ENCODE measurements at regions not wholly inside any gene's neighbourhood (a gene's known extent, or its start where the extent isn't known, plus 50 kb on each side); places are given as distances from the start of the nearest gene placed in this dataset.

DNA sequence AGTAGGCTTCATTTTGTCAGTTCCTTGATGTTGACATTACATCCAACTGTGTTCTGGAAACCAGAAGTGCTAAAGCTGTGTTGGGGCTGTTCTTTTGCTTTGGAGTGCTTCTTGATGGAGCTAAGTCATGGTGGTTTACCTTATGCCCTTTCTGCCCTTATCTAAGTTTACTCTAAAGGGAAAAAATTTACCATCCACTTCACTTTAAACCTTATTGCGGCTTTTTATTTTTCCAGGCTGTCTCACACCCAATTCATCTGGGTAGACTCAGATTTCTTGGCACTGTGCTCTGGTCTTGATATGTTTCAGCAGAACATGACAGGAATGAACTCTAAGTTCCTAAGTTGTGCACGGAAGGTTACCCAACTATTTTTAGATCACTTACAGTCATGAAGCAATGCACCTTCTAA lies 104.7 kb upstream of the TTC29 start:
- no peak overlapping the region for H3K4me3 ChIP-seq

DNA sequence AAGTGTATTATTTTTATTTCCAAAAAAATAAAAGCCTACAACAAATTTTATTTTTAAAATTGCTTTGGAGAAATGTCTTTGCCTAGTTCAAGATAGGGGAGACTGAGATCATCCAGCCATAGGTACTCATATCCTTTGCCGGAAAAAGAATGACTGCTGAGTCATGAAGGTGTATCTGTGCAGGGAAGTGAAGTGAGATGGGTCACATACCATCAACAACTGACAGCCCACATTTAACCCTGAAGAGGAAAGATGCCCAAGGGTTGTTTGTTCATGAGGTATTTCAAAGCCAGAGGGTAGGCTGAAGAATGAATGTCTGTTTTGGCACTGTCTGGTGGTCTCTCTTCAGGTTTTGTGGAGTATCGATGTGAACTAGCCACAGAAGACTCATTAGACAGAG lies 106.7 kb upstream of the TTC29 start:
- Histone ChIP-seq H3K27ac (no peak overlapping the region), H3K4me3 (no peak overlapping the region)

More for the DNA sequence above, 104.7 kb upstream of the TTC29 start:
- H3K27ac ChIP-seq, result no peak overlapping the region

DNA sequence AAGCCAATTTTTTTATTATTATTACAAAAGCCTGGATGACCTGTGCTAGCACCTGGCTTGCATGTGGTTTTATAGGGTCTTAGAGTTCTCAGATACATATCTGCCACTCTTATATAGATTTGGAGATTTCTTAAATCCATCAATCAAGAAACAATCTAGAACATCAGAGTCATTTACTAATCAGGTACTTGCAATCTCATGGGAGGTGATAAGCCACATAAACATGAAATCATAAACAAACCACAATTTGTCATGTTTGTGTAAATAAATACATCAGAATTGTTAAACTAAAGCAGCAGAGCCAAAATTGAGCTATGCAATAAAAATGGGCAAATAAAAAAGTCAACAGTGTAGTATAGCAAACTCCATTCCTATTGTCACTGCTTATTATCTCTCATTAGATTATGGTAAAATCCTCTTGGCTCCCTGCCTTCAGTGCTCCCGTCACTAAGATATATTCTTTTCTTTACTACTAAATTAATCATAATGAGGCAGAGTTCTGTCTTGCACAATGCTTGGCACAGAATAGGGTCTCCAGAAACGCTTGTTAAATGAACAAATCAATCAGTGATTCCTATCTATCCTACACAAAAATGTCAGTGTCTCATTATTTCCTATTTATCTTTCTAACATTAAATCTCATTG lies 108.7 kb upstream of the TTC29 start:
- H3K27ac ChIP-seq, result no peak overlapping the region

DNA sequence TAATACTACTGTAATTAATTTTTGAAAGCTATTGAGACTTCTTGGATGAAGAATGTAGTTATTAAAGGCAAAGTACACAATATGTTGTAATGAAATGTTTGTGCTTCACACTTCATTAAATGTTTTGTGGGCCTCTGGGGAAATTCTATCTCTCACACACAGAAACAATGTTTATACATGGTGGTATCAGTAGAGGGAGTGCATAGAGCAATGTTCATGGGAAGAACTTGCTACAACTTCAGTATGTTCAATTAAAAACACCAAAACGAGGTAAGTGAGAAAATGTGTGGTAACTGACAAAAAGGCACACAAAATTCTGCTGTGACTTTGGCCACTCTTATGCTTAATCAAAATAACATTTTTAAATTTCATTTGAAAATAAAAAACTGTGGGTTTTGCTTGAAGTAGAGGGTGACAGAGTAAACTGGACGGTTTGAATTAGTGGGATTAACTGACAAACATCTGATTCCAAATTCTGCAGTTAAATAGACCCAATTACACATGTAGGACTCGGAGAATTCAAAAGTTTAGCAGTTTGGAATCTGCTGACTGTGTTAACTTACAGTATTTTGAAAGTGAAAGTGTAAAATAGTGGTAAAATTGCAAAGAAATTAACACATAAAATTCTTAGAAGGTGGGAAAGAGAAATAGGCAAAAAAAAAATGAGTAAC lies 111.4 kb upstream of the TTC29 start:
- H3K27ac ChIP-seq, result peak overlapping the region in 12 of 21 experiments; percentile 15 to 67 (median 42)
- H3K4me3 ChIP-seq, result peak overlapping the region in 6 of 7 experiments; percentile 4 to 27 (median 11)

More for the DNA sequence above, 108.7 kb upstream of the TTC29 start:
- no peak overlapping the region for H3K4me3 ChIP-seq

DNA sequence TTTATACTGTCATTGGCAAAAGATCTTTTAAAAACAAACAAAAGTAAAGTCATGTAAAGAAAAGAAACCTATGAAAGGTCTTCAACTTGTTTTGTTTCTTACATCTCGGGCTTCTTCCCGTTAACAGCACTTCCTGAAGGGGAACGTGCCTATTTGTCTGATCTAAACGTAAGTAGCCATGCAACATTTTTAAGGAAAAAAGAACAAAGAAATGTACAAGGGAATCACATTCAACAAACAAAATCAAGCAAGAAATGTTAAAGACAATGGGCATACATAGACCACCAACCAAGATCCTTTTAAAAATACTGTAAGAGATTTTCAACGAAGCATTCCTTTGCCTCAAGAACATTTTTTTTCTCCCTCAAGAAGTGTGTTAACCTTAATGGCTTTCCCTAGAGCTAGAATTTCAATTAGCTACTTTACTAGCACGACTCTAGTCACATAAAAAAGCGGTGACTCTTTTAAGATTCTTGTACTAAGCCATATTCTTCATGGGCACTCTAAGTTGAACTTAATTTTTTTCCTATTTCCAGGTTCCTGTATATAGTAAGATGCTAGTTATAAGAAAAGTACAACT lies 112.0 kb upstream of the TTC29 start:
- Histone ChIP-seq H3K27ac (peak overlapping the region in 12 of 21 experiments; percentile 15 to 67 (median 42)), H3K4me3 (peak overlapping the region in 6 of 7 experiments; percentile 4 to 27 (median 11))

DNA sequence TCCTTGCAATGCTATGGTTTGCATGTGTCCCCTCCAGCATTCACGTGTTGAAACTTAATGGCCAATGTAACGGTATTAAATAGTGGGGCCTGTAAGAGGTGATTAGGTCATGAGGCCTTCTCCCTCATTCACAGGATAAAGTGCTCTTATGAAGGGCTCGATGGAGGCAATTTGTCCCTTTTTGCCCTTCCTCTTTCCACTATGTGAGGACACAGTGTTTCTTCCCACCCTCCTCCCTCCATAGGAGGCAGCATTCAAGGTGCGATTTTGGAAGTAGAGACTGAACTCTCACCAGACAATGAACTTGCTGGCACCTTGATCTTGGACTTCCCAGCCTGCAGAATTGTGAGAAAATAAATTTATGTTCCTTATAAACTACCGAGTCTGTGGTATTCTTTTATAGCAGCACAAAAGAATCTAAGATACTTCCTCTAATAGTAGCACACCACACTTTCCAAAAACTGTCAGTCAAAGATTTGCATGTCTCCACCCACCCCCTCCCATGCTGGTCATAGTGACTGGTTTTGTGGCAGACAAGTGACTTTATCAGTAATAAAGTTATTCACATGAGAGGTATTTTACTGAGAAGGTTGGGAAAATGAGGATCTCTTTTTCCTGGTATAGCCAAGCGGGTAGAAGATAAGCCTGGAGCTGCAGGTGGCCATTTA lies 113.5 kb upstream of the TTC29 start:
- H3K27ac ChIP-seq, result no peak overlapping the region
- no peak overlapping the region for H3K4me3 ChIP-seq

DNA sequence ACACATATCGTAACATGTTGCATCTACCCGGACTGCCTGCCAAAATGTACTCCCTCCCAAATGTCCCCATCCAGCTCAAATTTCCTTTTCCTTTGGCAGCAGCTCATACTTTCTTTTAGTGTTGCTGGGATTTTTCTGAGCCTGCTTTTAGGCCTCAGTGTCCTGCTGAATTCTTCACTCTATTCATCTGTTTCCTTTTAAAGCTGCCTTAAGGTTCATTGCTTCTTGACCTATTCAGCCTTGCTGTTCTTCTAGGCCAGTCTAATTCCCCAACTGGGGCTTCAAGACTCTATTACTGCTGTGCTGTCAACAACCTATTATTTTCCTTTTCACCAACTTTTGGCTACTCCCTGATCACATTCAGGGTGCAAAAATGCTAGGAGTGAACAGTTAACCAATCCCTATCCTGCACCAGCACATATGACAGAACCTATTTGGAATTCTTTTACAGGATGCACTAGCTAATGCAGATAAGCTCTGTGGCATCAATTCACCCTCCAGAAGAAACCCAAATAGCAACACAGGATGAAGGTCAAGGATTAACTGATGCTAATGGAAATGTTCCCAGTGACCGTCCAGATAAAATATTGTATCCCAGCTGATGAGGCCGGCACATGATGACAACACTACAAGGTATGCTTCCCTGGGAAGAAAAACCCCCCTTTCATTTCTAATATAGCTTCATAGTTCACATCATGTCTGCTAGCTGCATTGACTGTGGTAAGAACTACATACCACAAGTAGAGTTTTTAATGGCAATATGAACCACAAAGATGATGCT lies 114.7 kb upstream of the TTC29 start:
- H3K27ac ChIP-seq, result no peak overlapping the region
- no peak overlapping the region for H3K4me3 ChIP-seq

DNA sequence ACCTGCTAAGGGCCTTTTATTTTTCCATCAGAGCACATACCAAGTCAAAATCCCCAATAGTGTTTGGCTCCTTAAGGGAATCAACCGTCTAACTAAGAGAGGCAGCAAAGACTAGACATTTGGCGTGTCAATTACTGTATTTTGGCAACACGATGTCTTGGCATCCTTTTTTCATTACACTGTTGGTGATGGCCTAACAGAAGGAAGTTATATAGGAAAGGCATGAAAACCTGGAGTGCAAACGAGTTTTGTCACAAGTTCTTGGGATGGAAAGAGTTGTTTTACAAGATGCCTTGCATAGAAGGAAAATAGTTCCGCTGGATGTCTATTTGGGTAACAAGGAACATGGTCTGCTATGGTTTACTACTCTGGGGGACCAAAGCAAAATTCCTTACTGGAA lies 119.2 kb upstream of the TTC29 start:
- Histone ChIP-seq H3K27ac (no peak overlapping the region), H3K4me3 (no peak overlapping the region)

DNA sequence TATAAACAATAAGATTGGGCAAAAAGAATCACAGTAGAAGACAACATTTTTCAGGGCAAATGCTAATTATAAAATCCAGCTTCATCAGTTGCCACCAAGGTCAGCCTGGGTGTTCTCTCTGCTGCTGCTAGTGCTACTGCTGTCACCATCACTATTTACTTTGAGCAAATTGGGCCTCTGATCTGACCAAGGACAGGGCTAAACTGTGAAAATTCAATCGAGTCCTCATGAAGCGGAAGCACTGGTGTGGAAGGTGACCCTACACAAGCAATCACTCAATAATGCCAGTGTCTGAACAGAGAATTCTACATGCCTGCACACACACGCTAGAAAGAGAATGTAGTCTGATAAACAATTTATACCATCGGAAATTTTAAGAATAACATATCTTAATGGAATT lies 122.9 kb upstream of the TTC29 start:
- Histone ChIP-seq H3K4me3 (no peak overlapping the region), H3K27ac (no peak overlapping the region)

DNA sequence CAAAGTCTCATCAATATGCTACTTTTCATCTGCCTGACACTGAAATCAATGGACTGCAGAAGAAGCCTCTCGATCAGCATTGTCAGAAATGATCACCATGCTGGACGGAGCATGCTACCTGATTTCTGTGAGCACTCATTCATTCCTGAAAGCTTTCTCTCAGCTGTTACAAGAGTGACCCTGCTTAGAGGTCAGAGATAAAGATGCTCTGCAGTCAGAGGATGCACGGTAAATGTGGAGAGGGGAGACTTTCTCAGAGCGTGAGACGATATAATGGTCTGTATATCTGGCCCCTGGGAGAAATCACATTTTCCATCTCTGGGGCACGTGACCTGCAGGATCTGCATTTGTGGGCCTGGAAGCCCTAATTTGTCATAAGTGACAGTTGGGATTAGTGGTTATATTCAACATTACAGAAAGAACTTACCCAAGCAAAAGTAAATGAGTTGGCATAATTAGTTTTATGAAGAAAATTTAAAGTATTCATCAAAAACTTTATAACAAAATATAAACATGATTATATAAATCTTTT lies 125.6 kb upstream of the TTC29 start:
- no peak overlapping the region for H3K27ac ChIP-seq
- no peak overlapping the region for H3K4me3 ChIP-seq

DNA sequence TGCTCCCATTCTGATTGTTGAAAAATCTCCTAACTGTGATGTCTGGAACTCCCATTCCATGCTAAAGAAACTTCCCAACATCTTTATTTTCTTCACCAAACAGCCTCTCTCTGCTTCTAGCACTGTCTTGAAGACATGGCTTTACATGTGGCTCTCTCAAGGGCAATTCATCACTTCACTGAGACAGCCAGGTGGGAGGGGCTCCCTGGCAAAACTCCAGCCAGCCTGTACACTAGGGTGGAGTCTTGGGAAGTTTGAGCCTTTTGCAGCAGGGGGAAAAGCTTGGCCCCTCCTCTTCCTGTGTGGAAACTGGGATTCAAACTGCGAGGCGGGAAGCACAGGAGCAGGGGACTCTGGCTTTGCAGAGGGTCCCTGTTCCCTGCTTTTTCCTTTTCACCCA lies 130.5 kb upstream of the TTC29 start:
- Histone ChIP-seq H3K4me3 (no peak overlapping the region), H3K27ac (no peak overlapping the region)

DNA sequence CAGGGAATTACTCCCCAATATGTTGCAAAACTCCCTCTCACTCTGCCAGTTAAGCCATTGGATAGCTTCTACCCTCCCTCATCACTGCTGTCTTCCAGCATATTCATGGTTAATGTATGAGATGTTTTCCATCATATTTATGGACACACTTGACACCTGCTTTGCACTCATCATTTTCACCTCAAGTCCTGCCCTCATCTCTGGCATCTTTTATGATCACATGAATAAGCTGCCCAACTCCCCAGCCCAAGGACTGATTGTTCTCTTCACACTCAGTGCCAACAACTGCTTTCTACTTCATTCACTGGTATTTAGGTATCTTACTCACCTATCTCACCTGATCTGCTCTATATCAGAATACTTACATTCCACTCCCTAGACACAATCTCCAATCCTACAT lies 131.1 kb upstream of the TTC29 start:
- H3K4me3 ChIP-seq, result no peak overlapping the region
- no peak overlapping the region for H3K27ac ChIP-seq

DNA sequence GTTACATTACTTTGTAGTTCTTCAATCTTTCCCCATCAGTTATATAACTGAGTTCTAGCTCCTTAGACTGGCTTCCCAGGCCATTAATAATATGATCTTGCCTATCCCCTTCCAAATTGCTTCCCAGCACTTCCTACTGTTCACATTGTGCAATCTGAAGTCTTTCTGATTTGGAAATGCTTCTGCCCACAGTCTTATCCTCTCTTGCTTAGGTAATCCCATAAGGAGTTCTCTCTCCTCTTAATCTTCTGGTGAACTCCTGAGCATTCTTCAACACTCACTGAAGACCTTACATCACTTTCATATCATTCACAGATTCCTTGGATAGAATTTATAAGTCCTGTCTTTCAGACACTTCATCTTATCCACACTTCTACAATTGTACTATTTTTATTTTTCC lies 132.7 kb upstream of the TTC29 start:
- Histone ChIP-seq H3K27ac (no peak overlapping the region), H3K4me3 (no peak overlapping the region)

DNA sequence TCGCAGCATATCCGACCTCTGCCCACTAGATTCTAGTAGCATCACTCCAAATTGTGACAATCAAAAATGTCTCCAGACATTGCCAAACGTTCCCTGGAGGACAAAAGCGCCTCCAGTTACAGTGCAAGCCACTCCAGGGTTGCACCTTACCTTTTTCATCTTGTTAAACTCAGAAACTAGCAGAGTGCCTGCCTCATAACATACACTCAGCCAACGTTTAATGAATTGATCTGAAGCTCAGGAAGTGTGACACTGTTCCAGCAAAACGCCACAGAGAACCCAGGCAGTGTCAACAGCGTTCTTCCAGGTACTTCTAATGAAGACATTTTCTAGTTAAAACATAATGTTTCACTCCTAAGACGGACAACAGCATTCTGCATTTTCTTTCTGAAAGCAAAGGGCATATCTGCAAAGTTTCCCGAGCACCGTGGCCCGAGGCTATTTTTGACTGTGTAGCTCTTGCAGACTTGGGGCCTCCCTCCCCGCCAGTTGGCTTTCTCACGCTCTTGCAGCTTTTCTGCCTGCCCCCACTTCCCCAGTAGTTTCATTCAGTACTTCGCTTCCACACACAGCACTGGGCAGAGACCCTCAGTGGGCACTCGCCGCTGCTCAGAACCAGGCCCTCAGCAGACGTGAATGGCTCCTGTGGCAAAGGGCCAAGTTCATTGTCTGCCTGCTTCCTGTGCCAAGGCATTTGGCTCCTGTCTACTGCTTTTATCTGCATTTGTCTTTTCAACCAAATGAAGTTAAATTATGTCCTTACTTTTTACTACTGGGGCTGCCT lies 133.4 kb upstream of the TTC29 start:
- no peak overlapping the region for H3K27ac ChIP-seq
- H3K4me3 ChIP-seq, result no peak overlapping the region

DNA sequence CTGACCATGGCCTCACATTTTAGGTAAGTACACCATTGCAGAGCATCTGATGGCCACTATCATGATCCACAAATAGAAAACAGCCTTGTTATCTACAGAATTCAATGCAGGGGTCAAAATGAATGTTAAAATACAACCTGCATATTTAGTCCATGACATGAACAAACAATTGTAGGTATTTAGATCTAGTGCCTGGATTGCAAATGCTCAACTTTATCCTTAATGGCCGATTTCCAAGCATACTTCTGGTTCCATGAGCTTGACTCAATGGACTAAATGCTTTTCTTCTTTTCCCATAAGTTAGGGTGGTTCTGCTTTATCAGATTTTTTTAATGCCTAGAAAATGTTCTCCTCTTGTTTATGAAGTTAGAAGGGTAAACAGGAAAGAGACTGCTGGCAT lies 139.2 kb upstream of the TTC29 start:
- H3K27ac ChIP-seq, result no peak overlapping the region
- H3K4me3 ChIP-seq, result no peak overlapping the region

DNA sequence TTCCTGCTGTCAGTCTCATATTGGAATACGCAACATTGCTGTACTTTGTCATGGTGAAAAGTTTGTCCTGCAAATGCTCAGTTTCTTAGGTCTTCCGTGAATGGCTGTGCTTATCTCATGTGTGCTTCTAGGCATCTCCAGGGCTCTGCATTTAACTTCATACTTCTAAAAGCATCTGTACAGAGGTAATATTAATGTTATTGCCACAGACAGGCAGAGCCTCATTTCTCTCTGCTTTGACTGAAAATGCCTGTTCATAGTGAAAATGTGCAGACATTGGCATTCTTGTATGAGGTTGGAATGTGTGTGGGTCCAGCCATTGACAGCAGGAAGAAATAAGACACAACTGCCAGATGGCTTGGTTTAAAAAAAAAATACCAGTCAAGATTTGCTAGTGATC lies 140.1 kb upstream of the TTC29 start:
- Histone ChIP-seq H3K27ac (no peak overlapping the region), H3K4me3 (no peak overlapping the region)

DNA sequence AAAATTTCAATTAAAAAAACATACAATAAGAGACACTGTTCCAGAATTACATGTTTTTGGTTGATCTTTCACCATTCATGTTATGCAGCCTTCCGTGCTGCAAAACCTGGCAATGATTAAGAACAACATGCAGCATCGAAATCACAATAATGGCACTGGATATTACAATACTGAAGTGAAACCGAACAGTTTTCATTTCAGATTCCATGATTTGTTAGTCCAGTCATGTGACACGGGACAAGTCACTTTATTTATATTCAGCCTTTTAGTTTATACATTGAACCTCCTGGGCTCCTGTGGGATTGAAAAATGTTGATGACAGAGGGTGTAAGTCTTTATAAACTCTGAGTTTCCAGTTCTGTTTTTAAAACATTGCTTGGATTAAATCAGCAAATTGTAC lies 142.5 kb upstream of the TTC29 start:
- no peak overlapping the region for H3K4me3 ChIP-seq
- peak overlapping the region in 1 of 21 experiments; percentile 34 for H3K27ac ChIP-seq

DNA sequence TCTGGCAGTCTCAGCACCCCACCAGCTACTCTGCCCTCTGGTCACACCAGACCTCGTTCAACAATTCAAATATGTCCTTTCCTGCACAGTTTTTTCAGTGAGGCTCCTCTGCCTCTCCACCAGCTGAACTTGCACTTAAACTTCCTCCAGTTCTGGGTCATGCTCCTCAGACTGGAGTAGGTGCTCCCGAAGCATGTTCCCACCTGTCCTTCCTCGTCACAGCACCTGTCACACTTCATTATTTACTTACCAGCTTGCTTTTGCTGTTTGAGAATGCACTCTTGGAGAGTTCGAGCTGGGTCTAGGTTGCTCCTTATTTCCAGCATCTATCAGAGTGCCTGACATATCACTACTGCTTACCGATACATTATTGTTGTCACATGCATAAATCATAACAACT lies 144.8 kb upstream of the TTC29 start:
- no peak overlapping the region for H3K4me3 ChIP-seq
- no peak overlapping the region for H3K27ac ChIP-seq

DNA sequence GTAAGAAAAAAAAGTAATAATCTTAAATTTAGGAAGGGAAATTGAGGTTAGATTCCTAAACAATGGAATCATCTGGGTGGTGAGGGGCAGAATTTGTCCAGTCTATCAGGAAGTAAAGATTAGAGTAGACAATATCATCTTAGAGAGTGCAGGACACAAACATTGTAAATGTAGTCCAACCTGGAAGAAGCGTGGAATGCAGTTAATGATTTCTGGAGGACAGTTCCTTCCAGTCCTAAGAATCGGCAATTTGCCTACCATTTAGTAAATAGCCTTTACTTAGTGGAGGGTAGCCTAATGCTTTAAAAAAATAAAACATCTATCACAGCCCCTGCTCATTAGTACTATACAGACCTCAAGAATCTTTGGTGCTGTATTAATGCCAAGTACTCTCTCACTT lies 147.5 kb upstream of the TTC29 start:
- Histone ChIP-seq H3K27ac (no peak overlapping the region), H3K4me3 (no peak overlapping the region)

All from skin epidermis (tissue), 12 donors.